Naive B cell (primary cell): ENCODE measurements at regions not wholly inside any gene's neighbourhood (a gene's known extent, or its start where the extent isn't known, plus 50 kb on each side); places are given as distances from the start of the nearest gene placed in this dataset.

Source experiments
- ATAC-seq, 2 donors: fragments of 150-1000 bp; cut with Tn5 transposase; 2 replicates each; pipeline ENCODE4 v1.10.0; 2021; ENCODE audit warnings: low read depth in 2 of 2, mild to moderate bottlenecking in 2 of 2, moderate library complexity in 2 of 2
- DNase-seq: peaks from one replicate; pipeline ENCODE4 v3.0.0; 2022
- H3K27ac Mint-ChIP-seq, 6 donors: one replicate each; pipeline ENCODE4 v1.8.0; 2020 to 2022; ENCODE audit warnings: mild to moderate bottlenecking in 6 of 6, mixed read lengths in 6 of 6, moderate library complexity in 5 of 6, inconsistent platforms in 2 of 6
- H3K27me3 Mint-ChIP-seq, 3 donors: one replicate each; pipeline ENCODE4 v1.8.0; 2021 to 2022; ENCODE audit warnings: mixed read lengths in 3 of 3, mild to moderate bottlenecking in 1 of 3
- H3K36me3 Mint-ChIP-seq, 2 donors: one replicate each; pipeline ENCODE4 v1.8.0; 2020 to 2022; ENCODE audit warnings: mixed read lengths in 2 of 2, inconsistent platforms in 1 of 2, mild to moderate bottlenecking in 1 of 2
- H3K4me1 Mint-ChIP-seq, 3 donors: one replicate each; pipeline ENCODE4 v1.8.0; 2020 to 2022; ENCODE audit warnings: mixed read lengths in 3 of 3, inconsistent platforms in 1 of 3, mild to moderate bottlenecking in 1 of 3, moderate library complexity in 1 of 3
- H3K4me3 Mint-ChIP-seq, 8 donors: one replicate each; pipeline ENCODE4 v1.8.0; 2020 to 2022; ENCODE audit warnings: mild to moderate bottlenecking in 8 of 8, mixed read lengths in 8 of 8, moderate library complexity in 8 of 8, inconsistent platforms in 2 of 8
- H3K9me3 Mint-ChIP-seq, 7 donors: one replicate each; pipeline ENCODE4 v1.8.0; 2020 to 2022; ENCODE audit warnings: mixed read lengths in 7 of 7, mild to moderate bottlenecking in 5 of 7, inconsistent platforms in 2 of 7, moderate library complexity in 1 of 7

- DNase-seq (no peak), ATAC-seq (no peak)
- Mint-ChIP-seq H3K36me3 (no peaks in the 10 kb centered on the region), H3K9me3 (peaks cover 0 to 16% (median 8%) of the 10 kb centered on the region in 7 donors), H3K27me3 (no peaks in the 10 kb centered on the region), H3K27ac (no peak overlapping the region), H3K4me3 (no peak overlapping the region), H3K4me1 (no peaks in the 10 kb centered on the region)
Measured at GRCh38 chr11:105344938-105345337, 205.4 kb upstream of the CARD18 start.

GRCh38 chr11:105334025-105334714 is 194.6 kb upstream of the CARD18 start:
- H3K36me3 Mint-ChIP-seq: no peaks in the 10 kb centered on the region
- no peak overlapping the region for H3K27ac Mint-ChIP-seq
- no peaks in the 10 kb centered on the region for H3K4me1 Mint-ChIP-seq
- H3K27me3 Mint-ChIP-seq: peaks cover 0 to 4% (median 0%) of the 10 kb centered on the region in 3 donors
- H3K9me3 Mint-ChIP-seq: peaks cover 0 to 10% (median 5%) of the 10 kb centered on the region in 7 donors
- H3K4me3 Mint-ChIP-seq: no peak overlapping the region
- ATAC-seq: no peak
- no peak for DNase-seq

- Mint-ChIP-seq H3K9me3 (peaks cover 0 to 10% (median 5%) of the 10 kb centered on the region in 7 donors), H3K27ac (no peak overlapping the region), H3K4me3 (no peak overlapping the region), H3K4me1 (no peaks in the 10 kb centered on the region), H3K27me3 (peaks cover 0 to 4% (median 0%) of the 10 kb centered on the region in 3 donors), H3K36me3 (no peaks in the 10 kb centered on the region)
- no peak for DNase-seq
- no peak for ATAC-seq
Measured at GRCh38 chr11:105333153-105333552, 193.6 kb upstream of the CARD18 start.

- H3K4me3 Mint-ChIP-seq: no peak overlapping the region
- ATAC-seq: no peak
- no peak for DNase-seq
- H3K27ac Mint-ChIP-seq: no peak overlapping the region
- no peaks in the 10 kb centered on the region for H3K4me1 Mint-ChIP-seq
- peaks cover 0 to 10% (median 5%) of the 10 kb centered on the region in 7 donors for H3K9me3 Mint-ChIP-seq
- peaks cover 0 to 4% (median 0%) of the 10 kb centered on the region in 3 donors for H3K27me3 Mint-ChIP-seq
- no peaks in the 10 kb centered on the region for H3K36me3 Mint-ChIP-seq
Measured at GRCh38 chr11:105332171-105332570, 192.6 kb upstream of the CARD18 start.

- H3K36me3 Mint-ChIP-seq: no peaks in the 10 kb centered on the region
- ATAC-seq: no peak
- no peak overlapping the region for H3K4me3 Mint-ChIP-seq
- no peaks in the 10 kb centered on the region for H3K4me1 Mint-ChIP-seq
- peaks cover 0 to 4% (median 0%) of the 10 kb centered on the region in 7 donors for H3K9me3 Mint-ChIP-seq
- no peak for DNase-seq
- no peak overlapping the region for H3K27ac Mint-ChIP-seq
- H3K27me3 Mint-ChIP-seq: peaks cover 0 to 4% (median 0%) of the 10 kb centered on the region in 3 donors
Measured at GRCh38 chr11:105328061-105328460, 188.5 kb upstream of the CARD18 start.

GRCh38 chr11:105324156-105324555 is 184.6 kb upstream of the CARD18 start:
- no peaks in the 10 kb centered on the region for H3K4me1 Mint-ChIP-seq
- no peaks in the 10 kb centered on the region for H3K27me3 Mint-ChIP-seq
- no peaks in the 10 kb centered on the region for H3K36me3 Mint-ChIP-seq
- no peak for ATAC-seq
- H3K9me3 Mint-ChIP-seq: no peaks in the 10 kb centered on the region
- H3K27ac Mint-ChIP-seq: no peak overlapping the region
- no peak for DNase-seq
- no peak overlapping the region for H3K4me3 Mint-ChIP-seq

GRCh38 chr11:105321696-105322095 is 182.1 kb upstream of the CARD18 start:
- DNase-seq (no peak), ATAC-seq (no peak)
- H3K4me1 Mint-ChIP-seq: no peaks in the 10 kb centered on the region
- H3K9me3 Mint-ChIP-seq: no peaks in the 10 kb centered on the region
- H3K27me3 Mint-ChIP-seq: no peaks in the 10 kb centered on the region
- no peak overlapping the region for H3K4me3 Mint-ChIP-seq
- H3K36me3 Mint-ChIP-seq: no peaks in the 10 kb centered on the region
- H3K27ac Mint-ChIP-seq: no peak overlapping the region

GRCh38 chr11:105315287-105315686 is 175.7 kb upstream of the CARD18 start:
- ATAC-seq (no peak), DNase-seq (no peak)
- Mint-ChIP-seq H3K4me1 (no peaks in the 10 kb centered on the region), H3K27me3 (no peaks in the 10 kb centered on the region), H3K4me3 (no peak overlapping the region), H3K9me3 (no peaks in the 10 kb centered on the region), H3K27ac (no peak overlapping the region), H3K36me3 (no peaks in the 10 kb centered on the region)

GRCh38 chr11:105312266-105312665 is 172.7 kb upstream of the CARD18 start:
- H3K27ac Mint-ChIP-seq: no peak overlapping the region
- H3K27me3 Mint-ChIP-seq: no peaks in the 10 kb centered on the region
- no peak for DNase-seq
- no peaks in the 10 kb centered on the region for H3K9me3 Mint-ChIP-seq
- no peak overlapping the region for H3K4me3 Mint-ChIP-seq
- no peaks in the 10 kb centered on the region for H3K4me1 Mint-ChIP-seq
- no peaks in the 10 kb centered on the region for H3K36me3 Mint-ChIP-seq
- ATAC-seq: no peak

GRCh38 chr11:105298630-105299029 is 159.1 kb upstream of the CARD18 start:
- DNase-seq (no peak), ATAC-seq (no peak)
- H3K27me3 Mint-ChIP-seq: peaks cover 0 to 3% (median 0%) of the 10 kb centered on the region in 3 donors
- H3K4me3 Mint-ChIP-seq: no peak overlapping the region
- peaks cover 0 to 7% (median 3%) of the 10 kb centered on the region in 7 donors for H3K9me3 Mint-ChIP-seq
- H3K27ac Mint-ChIP-seq: no peak overlapping the region
- H3K36me3 Mint-ChIP-seq: no peaks in the 10 kb centered on the region
- no peaks in the 10 kb centered on the region for H3K4me1 Mint-ChIP-seq

- DNase-seq: no peak
- no peaks in the 10 kb centered on the region for H3K36me3 Mint-ChIP-seq
- H3K4me1 Mint-ChIP-seq: no peaks in the 10 kb centered on the region
- peaks cover 0 to 3% (median 0%) of the 10 kb centered on the region in 3 donors for H3K27me3 Mint-ChIP-seq
- no peak overlapping the region for H3K4me3 Mint-ChIP-seq
- no peak for ATAC-seq
- no peak overlapping the region for H3K27ac Mint-ChIP-seq
- peaks cover 2 to 7% (median 4%) of the 10 kb centered on the region in 7 donors for H3K9me3 Mint-ChIP-seq
Measured at GRCh38 chr11:105298174-105298573, 158.6 kb upstream of the CARD18 start.

GRCh38 chr11:105297463-105297862 is 157.9 kb upstream of the CARD18 start:
- H3K4me3 Mint-ChIP-seq: no peak overlapping the region
- H3K9me3 Mint-ChIP-seq: peaks cover 2 to 8% (median 5%) of the 10 kb centered on the region in 7 donors
- no peaks in the 10 kb centered on the region for H3K4me1 Mint-ChIP-seq
- H3K36me3 Mint-ChIP-seq: no peaks in the 10 kb centered on the region
- DNase-seq (no peak), ATAC-seq (no peak)
- H3K27ac Mint-ChIP-seq: no peak overlapping the region
- no peaks in the 10 kb centered on the region for H3K27me3 Mint-ChIP-seq

- ATAC-seq (no peak), DNase-seq (no peak)
- Mint-ChIP-seq H3K4me1 (no peaks in the 10 kb centered on the region), H3K27me3 (no peaks in the 10 kb centered on the region), H3K27ac (no peak overlapping the region), H3K36me3 (no peaks in the 10 kb centered on the region), H3K4me3 (no peak overlapping the region), H3K9me3 (peaks cover 2 to 8% (median 5%) of the 10 kb centered on the region in 7 donors)
Measured at GRCh38 chr11:105296806-105297205, 157.2 kb upstream of the CARD18 start.

GRCh38 chr11:105296386-105296785 is 156.8 kb upstream of the CARD18 start:
- Mint-ChIP-seq H3K27me3 (no peaks in the 10 kb centered on the region), H3K4me1 (no peaks in the 10 kb centered on the region), H3K36me3 (no peaks in the 10 kb centered on the region), H3K9me3 (peaks cover 2 to 8% (median 5%) of the 10 kb centered on the region in 7 donors), H3K4me3 (no peak overlapping the region), H3K27ac (no peak overlapping the region)
- no peak for DNase-seq
- ATAC-seq: no peak
